Uterus (tissue), 2 donors: ENCODE measurements at regions not wholly inside any gene's neighbourhood (a gene's known extent, or its start where the extent isn't known, plus 50 kb on each side); places are given as distances from the start of the nearest gene placed in this dataset.

Experiments
- CTCF ChIP-seq, 4 experiments: fragments of 200-600 bp in 2 of 4; fragments of 450-650 bp in 2 of 4; sonication (generic) in 2 of 4; IDR thresholded peaks; one replicate each; pipeline ENCODE4 v1.5.1; 2016 to 2019; ENCODE audit warnings: antibody characterized with exemption in 4 of 4, mild to moderate bottlenecking in 2 of 4, moderate library complexity in 1 of 4
- POLR2A ChIP-seq, 2 donors: fragments of 450-650 bp; IDR thresholded peaks; one replicate each; pipeline ENCODE4 v1.6.1; 2016; ENCODE audit warnings: antibody characterized with exemption in 2 of 2, mild to moderate bottlenecking in 1 of 2, moderate library complexity in 1 of 2

- TF ChIP-seq CTCF (IDR thresholded peaks at IDR 0.05) (no peak), POLR2A (IDR thresholded peaks at IDR 0.05) (no peak)
These were observed 122.0 kb downstream of the ADSS2 start for GRCh38 chr1:244329591-244330317.
